Vagina (tissue), 2 donors: ENCODE measurements at regions not wholly inside any gene's neighbourhood (a gene's known extent, or its start where the extent isn't known, plus 50 kb on each side); places are given as distances from the start of the nearest gene placed in this dataset.

Experiments
- POLR2A ChIP-seq, 2 donors: fragments of 450-650 bp; IDR thresholded peaks; one replicate each; pipeline ENCODE4 v1.6.1; 2017; ENCODE audit warnings: antibody characterized with exemption in 2 of 2, mild to moderate bottlenecking in 2 of 2, moderate library complexity in 2 of 2
- TF ChIP-seq, protein P1 (sequence below), 3 experiments: fragments of 450-650 bp in 2 of 3; fragments of 200-600 bp in 1 of 3; sonication (generic) in 1 of 3; IDR thresholded peaks; one replicate each; pipeline ENCODE4 v1.5.1; 2017 to 2019; ENCODE audit warnings: antibody characterized with exemption in 3 of 3, mild to moderate bottlenecking in 2 of 3, moderate library complexity in 2 of 3

GRCh38 chr3:176376531-176376930 is 820.8 kb downstream of the TBL1XR1 start:
- TF ChIP-seq, protein P1, sequence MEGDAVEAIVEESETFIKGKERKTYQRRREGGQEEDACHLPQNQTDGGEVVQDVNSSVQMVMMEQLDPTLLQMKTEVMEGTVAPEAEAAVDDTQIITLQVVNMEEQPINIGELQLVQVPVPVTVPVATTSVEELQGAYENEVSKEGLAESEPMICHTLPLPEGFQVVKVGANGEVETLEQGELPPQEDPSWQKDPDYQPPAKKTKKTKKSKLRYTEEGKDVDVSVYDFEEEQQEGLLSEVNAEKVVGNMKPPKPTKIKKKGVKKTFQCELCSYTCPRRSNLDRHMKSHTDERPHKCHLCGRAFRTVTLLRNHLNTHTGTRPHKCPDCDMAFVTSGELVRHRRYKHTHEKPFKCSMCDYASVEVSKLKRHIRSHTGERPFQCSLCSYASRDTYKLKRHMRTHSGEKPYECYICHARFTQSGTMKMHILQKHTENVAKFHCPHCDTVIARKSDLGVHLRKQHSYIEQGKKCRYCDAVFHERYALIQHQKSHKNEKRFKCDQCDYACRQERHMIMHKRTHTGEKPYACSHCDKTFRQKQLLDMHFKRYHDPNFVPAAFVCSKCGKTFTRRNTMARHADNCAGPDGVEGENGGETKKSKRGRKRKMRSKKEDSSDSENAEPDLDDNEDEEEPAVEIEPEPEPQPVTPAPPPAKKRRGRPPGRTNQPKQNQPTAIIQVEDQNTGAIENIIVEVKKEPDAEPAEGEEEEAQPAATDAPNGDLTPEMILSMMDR (IDR thresholded peaks at IDR 0.05): no peak
- TF ChIP-seq POLR2A (IDR thresholded peaks at IDR 0.05): no peak
